D341Med (cell line): ENCODE measurements at regions not wholly inside any gene's neighbourhood (a gene's known extent, or its start where the extent isn't known, plus 50 kb on each side); places are given as distances from the start of the nearest gene placed in this dataset.
A peak's percentile ranks its signal among the peaks of the same experiment; 100 is the strongest.
"Not testable (repeated sequence)": the region's sequence is repeated elsewhere in the genome, so short reads cannot be mapped to it uniquely, and the experiment has no call there.

Source experiments
- DNase-seq: peaks from one replicate; pipeline ENCODE4 v3.0.0; 2012; ENCODE audit warnings: low spot score

GRCh38 chr3:181264486-181264885, 274.9 kb upstream of the DNAJC19 start:
- no peak for DNase-seq

- DNase-seq = no peak
Observed at GRCh38 chr3:181253796-181254195, 264.3 kb upstream of the DNAJC19 start.

- no peak for DNase-seq
Observed at GRCh38 chr3:181252631-181253030, 263.1 kb upstream of the DNAJC19 start.

GRCh38 chr3:181250714-181251113, 261.2 kb upstream of the DNAJC19 start:
- no peak for DNase-seq

GRCh38 chr3:181239441-181239840, 249.9 kb upstream of the DNAJC19 start:
- no peak for DNase-seq

- no peak for DNase-seq
Observed at GRCh38 chr3:181230258-181230657, 240.7 kb upstream of the DNAJC19 start.

- DNase-seq = no peak
Observed at GRCh38 chr3:181213347-181213746, 223.8 kb upstream of the DNAJC19 start.

GRCh38 chr3:181212271-181212670, 222.7 kb upstream of the DNAJC19 start:
- no peak for DNase-seq

- no peak for DNase-seq
Observed at GRCh38 chr3:181210275-181210674, 220.7 kb upstream of the DNAJC19 start.

- no peak for DNase-seq
Observed at GRCh38 chr3:181189556-181189955, 200.0 kb upstream of the DNAJC19 start.

- DNase-seq = no peak
Observed at GRCh38 chr3:181183764-181184163, 194.2 kb upstream of the DNAJC19 start.

GRCh38 chr3:181183057-181183456, 193.5 kb upstream of the DNAJC19 start:
- not testable (repeated sequence) for DNase-seq

GRCh38 chr3:181178991-181179390, 189.5 kb upstream of the DNAJC19 start:
- no peak for DNase-seq

GRCh38 chr3:181176601-181177000, 187.1 kb upstream of the DNAJC19 start:
- peak; percentile 65 for DNase-seq

GRCh38 chr3:181174676-181175233, 185.2 kb upstream of the DNAJC19 start:
- DNase-seq = no peak

GRCh38 chr3:181174022-181174421, 184.5 kb upstream of the DNAJC19 start:
- DNase-seq = no peak

GRCh38 chr3:181173227-181173626, 183.7 kb upstream of the DNAJC19 start:
- no peak for DNase-seq

GRCh38 chr3:181134873-181135272, 145.3 kb upstream of the DNAJC19 start:
- no peak for DNase-seq

- no peak for DNase-seq
Observed at GRCh38 chr3:181133832-181134231, 144.3 kb upstream of the DNAJC19 start.

GRCh38 chr3:181105646-181106045, 116.1 kb upstream of the DNAJC19 start:
- DNase-seq = peak; percentile 36

- peak; percentile 44 for DNase-seq
Observed at GRCh38 chr3:181103605-181104004, 114.1 kb upstream of the DNAJC19 start.

GRCh38 chr3:181086011-181086410, 96.5 kb upstream of the DNAJC19 start:
- DNase-seq = no peak

GRCh38 chr3:181081930-181082329, 92.4 kb upstream of the DNAJC19 start:
- DNase-seq = no peak

GRCh38 chr3:181076558-181076957, 87.0 kb upstream of the DNAJC19 start:
- no peak for DNase-seq

GRCh38 chr3:181075098-181075497, 85.6 kb upstream of the DNAJC19 start:
- peak; percentile 25 for DNase-seq
